Endothelial cell of umbilical vein (primary cell): ENCODE measurements at regions not wholly inside any gene's neighbourhood (a gene's known extent, or its start where the extent isn't known, plus 50 kb on each side); places are given as distances from the start of the nearest gene placed in this dataset.

Experiments
- BruUV-seq: library from RNA; stranded (reverse); fragments of 400-500 nt; replicated peaks from 2 replicates; lab custom pipeline; 2021; lab: Mats Ljungman, UMichigan
- CTCF ChIA-PET: fragments of 300-600, 350-600 bp; sonication (Branson Sonifier 250); formaldehyde crosslinking; loops from one replicate; lab custom pipeline; 2021; ENCODE audit warnings: antibody characterized with exemption, inconsistent platforms; lab: Charles Lee
- POLR2A ChIA-PET: fragments of 300-600, 350-600 bp; sonication (Branson Sonifier 250); formaldehyde crosslinking; loops from one replicate; lab custom pipeline; 2021; ENCODE audit warnings: antibody characterized with exemption, inconsistent platforms; lab: Charles Lee
- DNase-seq: peaks from one replicate; pipeline ENCODE4 v3.0.0-alpha.2; 2011; ENCODE audit warnings: low read depth, low spot score
- FAIRE-seq: peaks from 2 replicates; lab custom pipeline; 2011; peaks lifted over from hg19 to GRCh38; lab: Jason Lieb, UNC
- H2AFZ ChIP-seq: 2 replicates; pipeline ENCODE4 v1.6.0; 2012; ENCODE audit warnings: low read depth, low read length, control low read depth, inconsistent platforms
- H3K27ac ChIP-seq: 2 replicates; pipeline ENCODE4 v1.5.1; 2011; ENCODE audit warnings: low read depth, mild to moderate bottlenecking, control low read depth, low read length, moderate library complexity; ENCODE audit not compliant: insufficient read depth
- H3K27me3 ChIP-seq, 2 experiments: 2 replicates each; pipeline versions ENCODE4 v1.6.0 to v1.6.1; 2011; ENCODE audit warnings: low read length in 2 of 2, mixed read lengths in 1 of 2; ENCODE audit not compliant: control insufficient read depth in 2 of 2, insufficient read depth in 2 of 2
- H3K36me3 ChIP-seq, 2 experiments: 2 replicates in 1 of 2; 3 replicates in 1 of 2; pipeline ENCODE4 v1.5.1; 2011; ENCODE audit warnings: low read length in 2 of 2, mild to moderate bottlenecking in 1 of 2, moderate library complexity in 1 of 2; ENCODE audit not compliant: control insufficient read depth in 2 of 2, insufficient read depth in 2 of 2; ENCODE audit errors: extremely low read depth in 1 of 2
- H3K4me1 ChIP-seq: 3 replicates; pipeline ENCODE4 v1.5.1; 2011; ENCODE audit warnings: mild to moderate bottlenecking, low read length; ENCODE audit not compliant: control insufficient read depth, insufficient read depth; ENCODE audit errors: extremely low read depth
- H3K4me2 ChIP-seq: 2 replicates; pipeline ENCODE4 v1.6.1; 2011; ENCODE audit warnings: low read length, control low read depth, mixed read lengths; ENCODE audit not compliant: insufficient read depth
- H3K4me3 ChIP-seq, 3 experiments: fragments of 200-600 bp in 1 of 3; sonication (generic), shearing (Covaris generic) in 1 of 3; replicated peaks in 1 of 3; 2 replicates each; pipeline ENCODE4 v1.5.1; 2011 to 2016; ENCODE audit warnings: control low read depth in 3 of 3, low read length in 3 of 3, mild to moderate bottlenecking in 2 of 3, inconsistent platforms in 1 of 3, low read depth in 1 of 3, moderate library complexity in 1 of 3; ENCODE audit not compliant: insufficient read depth in 1 of 3
- H3K79me2 ChIP-seq: 2 replicates; pipeline ENCODE4 v1.6.0; 2012; ENCODE audit warnings: low read length, inconsistent platforms; ENCODE audit not compliant: control insufficient read depth, insufficient read depth
- H3K9ac ChIP-seq: replicated peaks from 2 replicates; pipeline ENCODE3; 2011; ENCODE audit warnings: low read length, control low read depth; ENCODE audit not compliant: insufficient read depth; ENCODE audit errors: extremely low read depth
- H3K9me1 ChIP-seq: replicated peaks from 3 replicates; pipeline ENCODE4 v1.6.0; 2011; ENCODE audit warnings: mild to moderate bottlenecking, low read length; ENCODE audit not compliant: control insufficient read depth, insufficient read depth; ENCODE audit errors: extremely low read depth
- H3K9me3 ChIP-seq: replicated peaks from 2 replicates; pipeline ENCODE4 v1.5.1; 2012; ENCODE audit warnings: low read length, inconsistent platforms; ENCODE audit not compliant: control insufficient read depth, insufficient read depth
- H4K20me1 ChIP-seq: replicated peaks from 2 replicates; pipeline ENCODE3; 2011; ENCODE audit warnings: mild to moderate bottlenecking, low read length; ENCODE audit not compliant: control insufficient read depth, insufficient read depth; ENCODE audit errors: extremely low read depth
- FOS ChIP-seq: IDR thresholded peaks from 2 replicates; pipeline ENCODE4 v1.6.1; 2011; ENCODE audit warnings: mild to moderate bottlenecking, low read length, moderate library complexity, borderline replicate concordance; ENCODE audit not compliant: insufficient read depth
- MYC ChIP-seq: IDR thresholded peaks from one replicate; pipeline ENCODE4 v1.6.1; 2011; ENCODE audit warnings: mild to moderate bottlenecking, low read depth, low read length
- POLR2A ChIP-seq: IDR thresholded peaks from 2 replicates; pipeline ENCODE4 v1.6.1; 2012; ENCODE audit warnings: low read depth, mild to moderate bottlenecking, control low read depth, low read length
- POLR2AphosphoS5 ChIP-seq: IDR thresholded peaks from 2 replicates; pipeline ENCODE4 v1.6.1; 2012; ENCODE audit warnings: low read depth, mild to moderate bottlenecking, control low read depth, low read length, moderate library complexity; ENCODE audit not compliant: insufficient read depth
- dilution Hi-C: fragments of 300-500 bp; cut with MboI; formaldehyde crosslinking; loops from one replicate; pipeline ENCODE4 v1.15.0; 2019; ENCODE audit warnings: low sequenced_read_pairs; ENCODE audit not compliant: extremely low pct_ligation_motif_present
- intact Hi-C: fragments of 100-400 bp; cut with micrococcal nuclease; formaldehyde crosslinking; loops from one replicate; pipeline ENCODE4 v1.10.0; 2022
- TF ChIP-seq, protein P1 (sequence below), 2 donors: IDR thresholded peaks; 1 replicate in 1 of 2; 2 replicates in 1 of 2; pipeline ENCODE4 v1.5.1; 2011; ENCODE audit warnings: low read length in 2 of 2, mild to moderate bottlenecking in 2 of 2, moderate library complexity in 2 of 2, control low read depth in 1 of 2, inconsistent platforms in 1 of 2, low read depth in 1 of 2; ENCODE audit not compliant: insufficient read depth in 1 of 2; ENCODE audit errors: extremely low read depth in 1 of 2
- TF ChIP-seq, protein P2 (sequence below): IDR thresholded peaks from 2 replicates; pipeline ENCODE4 v1.6.1; 2011; ENCODE audit not compliant: insufficient read depth, insufficient read length

- TF ChIP-seq POLR2A, result no peak
- TF ChIP-seq, protein P1, sequence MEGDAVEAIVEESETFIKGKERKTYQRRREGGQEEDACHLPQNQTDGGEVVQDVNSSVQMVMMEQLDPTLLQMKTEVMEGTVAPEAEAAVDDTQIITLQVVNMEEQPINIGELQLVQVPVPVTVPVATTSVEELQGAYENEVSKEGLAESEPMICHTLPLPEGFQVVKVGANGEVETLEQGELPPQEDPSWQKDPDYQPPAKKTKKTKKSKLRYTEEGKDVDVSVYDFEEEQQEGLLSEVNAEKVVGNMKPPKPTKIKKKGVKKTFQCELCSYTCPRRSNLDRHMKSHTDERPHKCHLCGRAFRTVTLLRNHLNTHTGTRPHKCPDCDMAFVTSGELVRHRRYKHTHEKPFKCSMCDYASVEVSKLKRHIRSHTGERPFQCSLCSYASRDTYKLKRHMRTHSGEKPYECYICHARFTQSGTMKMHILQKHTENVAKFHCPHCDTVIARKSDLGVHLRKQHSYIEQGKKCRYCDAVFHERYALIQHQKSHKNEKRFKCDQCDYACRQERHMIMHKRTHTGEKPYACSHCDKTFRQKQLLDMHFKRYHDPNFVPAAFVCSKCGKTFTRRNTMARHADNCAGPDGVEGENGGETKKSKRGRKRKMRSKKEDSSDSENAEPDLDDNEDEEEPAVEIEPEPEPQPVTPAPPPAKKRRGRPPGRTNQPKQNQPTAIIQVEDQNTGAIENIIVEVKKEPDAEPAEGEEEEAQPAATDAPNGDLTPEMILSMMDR (IDR thresholded peaks at IDR 0.05; ENCODE audit: extremely low read depth in 1 of 2, insufficient read depth in 1 of 2, low read depth in 1 of 2, low read length in 2 of 2), result no peak
- intact Hi-C loops, result no loop called here
- Histone ChIP-seq H3K9me1 (no peaks in the 10 kb centered on the region), H3K9me3 (no peaks in the 10 kb centered on the region), H3K79me2 (no peaks in the 10 kb centered on the region), H4K20me1 (no peaks in the 10 kb centered on the region), H3K9ac (no peak overlapping the region), H2AFZ (no peak overlapping the region), H3K4me3 (no peak overlapping the region), H3K4me1 (no peaks in the 10 kb centered on the region), H3K36me3 (no peaks in the 10 kb centered on the region), H3K27me3 (peaks cover 0 to 4% of the 10 kb centered on the region in 2 experiments), H3K27ac (no peak overlapping the region), H3K4me2 (no peak overlapping the region)
- no peak for FAIRE-seq
- BruUV-seq, result no TSS peak
- dilution Hi-C loops, result no loop called here
- ChIA-PET POLR2A (no interaction called here), CTCF (interaction anchor here (0.8 kb wide), 1 partner anchor 164 kb away, joined by 3 read pairs; no protein-coding TSS in a partner anchor)
- DNase-seq, result no peak
These were observed 253.8 kb upstream of the PLXNA2 start for GRCh38 chr1:208497866-208498541.

GRCh38 chr1:208499026-208499425, 254.8 kb upstream of the PLXNA2 start:
- no peak overlapping the region for H2AFZ ChIP-seq
- TF ChIP-seq MYC, result no peak
- TF ChIP-seq FOS, result no peak
- TF ChIP-seq POLR2AphosphoS5, result no peak
- TF ChIP-seq, protein P2, sequence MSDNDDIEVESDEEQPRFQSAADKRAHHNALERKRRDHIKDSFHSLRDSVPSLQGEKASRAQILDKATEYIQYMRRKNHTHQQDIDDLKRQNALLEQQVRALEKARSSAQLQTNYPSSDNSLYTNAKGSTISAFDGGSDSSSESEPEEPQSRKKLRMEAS, result no peak
- dilution Hi-C loops, result no loop called here
- FAIRE-seq (peak; percentile 46), DNase-seq (no peak)
- no peaks in the 10 kb centered on the region for H3K36me3 ChIP-seq
- H3K4me2 ChIP-seq, result peak overlapping the region; percentile 14
- no peaks in the 10 kb centered on the region for H3K4me1 ChIP-seq
- no peaks in the 10 kb centered on the region for H3K9me1 ChIP-seq
- no peak overlapping the region for H3K27ac ChIP-seq
- no peaks in the 10 kb centered on the region for H3K79me2 ChIP-seq
- peaks cover 0 to 4% of the 10 kb centered on the region in 2 experiments for H3K27me3 ChIP-seq
- H4K20me1 ChIP-seq, result no peaks in the 10 kb centered on the region
- no peak overlapping the region for H3K9ac ChIP-seq
- H3K4me3 ChIP-seq, result no peak overlapping the region
- POLR2A ChIA-PET, result no interaction called here
- CTCF ChIA-PET, result no interaction called here
- intact Hi-C loops, result no loop called here
- BruUV-seq, result no TSS peak
- H3K9me3 ChIP-seq, result no peaks in the 10 kb centered on the region
